ENCODE measurements at regions not wholly inside any gene's neighbourhood (a gene's known extent, or its start where the extent isn't known, plus 50 kb on each side); places are given as distances from the start of the nearest gene placed in this dataset.
"Not testable (repeated sequence)": the region's sequence is repeated elsewhere in the genome, so short reads cannot be mapped to it uniquely, and the experiment has no call there.

- DNase-seq (ENCODE audit: low read depth), result no peak
These were observed 125.1 kb upstream of the FAM204A start for GRCh38 chr10:118467200-118467599.

GRCh38 chr10:118465300-118465874 is 123.3 kb upstream of the FAM204A start:
- no peak for DNase-seq (ENCODE audit: low read depth)

- DNase-seq (ENCODE audit: low read depth), result no peak
These were observed 121.6 kb upstream of the FAM204A start for GRCh38 chr10:118463740-118464139.

GRCh38 chr10:118462401-118462800 is 120.3 kb upstream of the FAM204A start:
- DNase-seq (ENCODE audit: low read depth), result no peak

- DNase-seq (ENCODE audit: low read depth), result peak; percentile 20
These were observed 117.6 kb upstream of the FAM204A start for GRCh38 chr10:118459642-118460193.

- DNase-seq (ENCODE audit: low read depth), result no peak
These were observed 117.0 kb upstream of the FAM204A start for GRCh38 chr10:118458957-118459641.

GRCh38 chr10:118457824-118458428 is 115.8 kb upstream of the FAM204A start:
- DNase-seq (ENCODE audit: low read depth), result no peak

GRCh38 chr10:118455181-118455695 is 113.1 kb upstream of the FAM204A start:
- DNase-seq (ENCODE audit: low read depth), result no peak

GRCh38 chr10:118454211-118454610 is 112.1 kb upstream of the FAM204A start:
- no peak for DNase-seq (ENCODE audit: low read depth)

GRCh38 chr10:118452098-118452497 is 110.0 kb upstream of the FAM204A start:
- no peak for DNase-seq (ENCODE audit: low read depth)

GRCh38 chr10:118449521-118449920 is 107.4 kb upstream of the FAM204A start:
- no peak for DNase-seq (ENCODE audit: low read depth)

GRCh38 chr10:118448744-118449143 is 106.6 kb upstream of the FAM204A start:
- no peak for DNase-seq (ENCODE audit: low read depth)

GRCh38 chr10:118447478-118448270 is 105.5 kb upstream of the FAM204A start:
- DNase-seq (ENCODE audit: low read depth), result no peak

GRCh38 chr10:118445535-118445934 is 103.4 kb upstream of the FAM204A start:
- no peak for DNase-seq (ENCODE audit: low read depth)

GRCh38 chr10:118444069-118444468 is 101.9 kb upstream of the FAM204A start:
- no peak for DNase-seq (ENCODE audit: low read depth)

- DNase-seq (ENCODE audit: low read depth), result no peak
These were observed 99.9 kb upstream of the FAM204A start for GRCh38 chr10:118442032-118442431.

- no peak for DNase-seq (ENCODE audit: low read depth)
These were observed 97.7 kb upstream of the FAM204A start for GRCh38 chr10:118439824-118440223.

GRCh38 chr10:118436742-118437141 is 94.6 kb upstream of the FAM204A start:
- DNase-seq (ENCODE audit: low read depth), result no peak

- DNase-seq (ENCODE audit: low read depth), result no peak
These were observed 88.1 kb upstream of the FAM204A start for GRCh38 chr10:118430190-118430589.

GRCh38 chr10:118423800-118424442 is 81.8 kb upstream of the FAM204A start:
- peak; percentile 19 for DNase-seq (ENCODE audit: low read depth)

GRCh38 chr10:118422241-118422640 is 80.1 kb upstream of the FAM204A start:
- DNase-seq (ENCODE audit: low read depth), result no peak

GRCh38 chr10:118420049-118420448 is 77.9 kb upstream of the FAM204A start:
- DNase-seq (ENCODE audit: low read depth), result not testable (repeated sequence)
